A673 (cell line): ENCODE measurements at regions not wholly inside any gene's neighbourhood (a gene's known extent, or its start where the extent isn't known, plus 50 kb on each side); places are given as distances from the start of the nearest gene placed in this dataset.
"Not testable (repeated sequence)": the region's sequence is repeated elsewhere in the genome, so short reads cannot be mapped to it uniquely, and the experiment has no call there.

Source experiments
- BruUV-seq: library from RNA; stranded (reverse); fragments of 400-500 nt; replicated peaks from 2 replicates; lab custom pipeline; 2021; lab: Mats Ljungman, UMichigan
- CTCF ChIA-PET: fragments of 300-600 bp; sonication (Branson Sonifier 250); formaldehyde crosslinking; loops from one replicate; lab custom pipeline; 2022; ENCODE audit warnings: antibody characterized with exemption; lab: Charles Lee
- POLR2A ChIA-PET: fragments of 300-600 bp; sonication (Branson Sonifier 250); formaldehyde crosslinking; loops from one replicate; lab custom pipeline; 2022; ENCODE audit warnings: antibody characterized with exemption; ENCODE audit not compliant: low non-redundant PET; lab: Charles Lee
- DNase-seq: peaks from one replicate; pipeline ENCODE4 v3.0.0-alpha.2; 2015; ENCODE audit warnings: low spot score
- H3K27ac ChIP-seq: fragments of 200-600 bp; sonication (generic); 2 replicates; pipeline ENCODE4 v1.5.1; 2016; ENCODE audit warnings: mixed run types, low read depth, mild to moderate bottlenecking, mixed read lengths, antibody characterized with exemption, low read length; ENCODE audit not compliant: poor library complexity, severe bottlenecking
- H3K27me3 ChIP-seq: fragments of 200-600 bp; sonication (generic); replicated peaks from 2 replicates; pipeline ENCODE4 v1.6.1; 2017; ENCODE audit warnings: mixed run types, low read depth, mild to moderate bottlenecking, mixed read lengths, antibody characterized with exemption, low read length; ENCODE audit not compliant: insufficient read depth, poor library complexity
- H3K36me3 ChIP-seq: fragments of 200-600 bp; sonication (generic); 2 replicates; pipeline ENCODE4 v1.6.1; 2016; ENCODE audit warnings: mixed run types, mild to moderate bottlenecking, mixed read lengths, antibody characterized with exemption, low read length; ENCODE audit not compliant: insufficient read depth, poor library complexity, severe bottlenecking
- H3K4me1 ChIP-seq: fragments of 200-600 bp; sonication (generic); 2 replicates; pipeline ENCODE4 v1.6.1; 2017; ENCODE audit warnings: mixed run types, mild to moderate bottlenecking, mixed read lengths, antibody characterized with exemption, low read length; ENCODE audit not compliant: insufficient read depth, poor library complexity, severe bottlenecking
- H3K4me3 ChIP-seq: fragments of 200-600 bp; sonication (generic); 2 replicates; pipeline ENCODE4 v1.5.1; 2016; ENCODE audit warnings: low read depth, mixed run types, mild to moderate bottlenecking, mixed read lengths, low read length; ENCODE audit not compliant: poor library complexity, severe bottlenecking
- H3K9me3 ChIP-seq: fragments of 200-600 bp; sonication (generic); 2 replicates; pipeline ENCODE4 v1.6.1; 2016; ENCODE audit warnings: mixed run types, low read depth, mild to moderate bottlenecking, mixed read lengths, antibody characterized with exemption, low read length; ENCODE audit not compliant: poor library complexity, severe bottlenecking
- CTCF ChIP-seq: fragments of 300-800, 200-600 bp; sonication (generic); conservative IDR thresholded peaks from 2 replicates; pipeline ENCODE4 v1.5.1; 2017; ENCODE audit warnings: low read depth, mild to moderate bottlenecking, antibody characterized with exemption, low read length, moderate library complexity, mixed read lengths
- EZH2 ChIP-seq: fragments of 200-600 bp; sonication (generic); IDR thresholded peaks from 2 replicates; pipeline ENCODE4 v1.6.1; 2017; ENCODE audit warnings: borderline replicate concordance, low read depth, mild to moderate bottlenecking, mixed read lengths, antibody characterized with exemption, low read length; ENCODE audit not compliant: poor library complexity, severe bottlenecking
- intact Hi-C: fragments of 100-400 bp; cut with micrococcal nuclease; formaldehyde crosslinking; loops from one replicate; pipeline ENCODE4 v1.10.0; 2022; ENCODE audit not compliant: unreplicated experiment

GRCh38 chr7:126079151-126079550, 1149.5 kb upstream of the POT1 start:
- ChIA-PET CTCF (no interaction called here), POLR2A (no interaction called here)
- no TSS peak for BruUV-seq
- Histone ChIP-seq H3K4me1 (no peaks in the 10 kb centered on the region), H3K27ac (no peak overlapping the region), H3K9me3 (no peaks in the 10 kb centered on the region), H3K27me3 (no peaks in the 10 kb centered on the region), H3K4me3 (no peak overlapping the region), H3K36me3 (no peaks in the 10 kb centered on the region)
- no peak for DNase-seq
- TF ChIP-seq CTCF (no peak), EZH2 (no peak)
- intact Hi-C loops = no loop called here

DNA sequence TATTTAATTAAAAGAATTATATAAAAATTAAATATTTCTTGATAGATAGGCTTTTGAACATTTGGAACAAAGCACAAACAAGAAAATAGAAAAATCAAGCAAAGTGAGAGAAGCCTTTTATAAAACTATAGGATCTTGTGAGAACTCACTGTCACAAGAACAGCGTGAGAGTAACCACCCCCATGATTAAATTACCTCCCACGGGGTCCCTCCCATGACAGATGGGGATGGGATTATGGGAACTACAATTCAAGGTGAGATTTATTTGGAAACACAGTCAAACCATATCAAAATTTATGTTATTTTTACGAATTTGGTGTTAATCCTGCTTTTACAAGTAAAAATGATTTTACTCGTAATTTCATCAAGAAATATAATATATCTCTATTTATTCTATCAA, 1136.1 kb upstream of the POT1 start:
- H3K36me3 ChIP-seq = no peaks in the 10 kb centered on the region
- TF ChIP-seq EZH2 = no peak
- TF ChIP-seq CTCF = no peak
- no peak for DNase-seq
- intact Hi-C loops = no loop called here
- no TSS peak for BruUV-seq
- H3K27me3 ChIP-seq = no peaks in the 10 kb centered on the region
- no peaks in the 10 kb centered on the region for H3K4me1 ChIP-seq
- no peak overlapping the region for H3K27ac ChIP-seq
- ChIA-PET CTCF (no interaction called here), POLR2A (no interaction called here)
- no peaks in the 10 kb centered on the region for H3K9me3 ChIP-seq
- H3K4me3 ChIP-seq = no peak overlapping the region

DNA sequence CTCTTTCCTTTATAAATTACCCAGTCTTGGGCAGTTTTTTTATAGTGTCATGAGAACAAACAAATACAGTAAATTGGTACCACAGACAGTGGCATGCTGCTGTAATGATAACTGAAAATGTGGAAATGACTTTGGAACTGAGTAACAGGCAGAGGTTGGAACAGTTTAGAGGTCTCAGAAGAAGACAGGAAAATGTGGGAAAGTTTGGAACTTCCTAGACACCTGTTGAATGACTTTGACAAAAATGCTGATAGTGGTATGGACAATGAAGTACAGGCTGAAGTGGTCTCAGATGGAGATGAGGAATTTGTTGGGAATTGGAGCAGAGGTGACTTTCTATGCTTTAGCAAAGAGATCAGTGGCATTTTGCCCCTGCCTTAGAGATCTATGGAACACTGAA, 1128.4 kb upstream of the POT1 start:
- TF ChIP-seq CTCF (no peak), EZH2 (no peak)
- Histone ChIP-seq H3K27me3 (no peaks in the 10 kb centered on the region), H3K36me3 (no peaks in the 10 kb centered on the region), H3K4me3 (no peak overlapping the region), H3K9me3 (no peaks in the 10 kb centered on the region), H3K27ac (no peak overlapping the region), H3K4me1 (no peaks in the 10 kb centered on the region)
- ChIA-PET CTCF (no interaction called here), POLR2A (no interaction called here)
- no TSS peak for BruUV-seq
- intact Hi-C loops = no loop called here
- DNase-seq = no peak

DNA sequence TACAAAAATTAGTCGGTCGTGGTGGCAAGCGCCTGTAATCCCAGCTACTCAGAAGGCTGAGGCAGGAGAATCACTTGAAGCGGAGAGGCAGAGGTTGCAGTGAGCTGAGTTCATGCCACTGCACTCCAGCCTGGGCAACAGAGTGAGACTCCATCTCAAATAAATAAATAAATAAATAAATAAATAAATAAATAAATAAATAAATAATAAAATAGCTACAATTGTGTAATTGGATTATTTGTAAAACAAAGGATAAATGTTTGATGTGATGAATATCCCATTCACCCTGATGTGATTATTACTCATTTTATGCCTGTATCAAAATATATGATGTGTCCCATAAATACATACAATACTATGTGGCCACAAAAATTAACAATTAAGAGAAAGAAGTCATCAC, 1127.0 kb upstream of the POT1 start:
- H3K27ac ChIP-seq, intact Hi-C loops, H3K36me3 ChIP-seq, CTCF ChIA-PET, H3K4me3 ChIP-seq, H3K27me3 ChIP-seq, DNase-seq, POLR2A ChIA-PET, H3K4me1 ChIP-seq, BruUV-seq, H3K9me3 ChIP-seq: not testable (repeated sequence)
